DND-41 (cell line): ENCODE measurements at regions not wholly inside any gene's neighbourhood (a gene's known extent, or its start where the extent isn't known, plus 50 kb on each side); places are given as distances from the start of the nearest gene placed in this dataset.

ENCODE experiments used
- EZH2 ChIP-seq: IDR thresholded peaks from 3 replicates; pipeline ENCODE4 v1.6.1; 2012; ENCODE audit warnings: borderline replicate concordance, low read depth, mild to moderate bottlenecking, moderate library complexity, low read length, inconsistent platforms; ENCODE audit not compliant: severe bottlenecking
- TF ChIP-seq, protein P1 (sequence below): IDR thresholded peaks from 2 replicates; pipeline ENCODE4 v1.5.1; 2012; ENCODE audit warnings: borderline replicate concordance, low read length, moderate library complexity, mild to moderate bottlenecking; ENCODE audit not compliant: poor library complexity, severe bottlenecking; ENCODE audit errors: extremely low read depth

DNA sequence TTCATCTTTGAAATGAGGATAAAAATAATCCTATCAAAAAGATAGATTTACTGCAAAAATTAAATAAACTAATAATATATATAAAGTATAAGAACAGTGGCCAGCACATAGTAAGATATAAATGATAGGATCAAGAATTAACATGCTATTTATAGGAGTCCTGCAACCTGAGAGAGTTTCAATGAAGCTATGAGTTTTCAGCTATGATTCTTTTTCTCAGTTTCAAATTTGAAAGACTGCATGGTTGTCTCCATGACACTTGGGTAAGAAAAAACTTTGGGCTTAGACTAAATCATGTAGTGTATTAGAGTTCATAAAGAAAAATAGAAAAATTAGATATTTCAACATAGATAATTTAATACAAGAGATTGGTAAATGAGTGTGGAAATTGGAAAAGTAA lies 817.8 kb upstream of the KIF2B start:
- TF ChIP-seq, protein P1, sequence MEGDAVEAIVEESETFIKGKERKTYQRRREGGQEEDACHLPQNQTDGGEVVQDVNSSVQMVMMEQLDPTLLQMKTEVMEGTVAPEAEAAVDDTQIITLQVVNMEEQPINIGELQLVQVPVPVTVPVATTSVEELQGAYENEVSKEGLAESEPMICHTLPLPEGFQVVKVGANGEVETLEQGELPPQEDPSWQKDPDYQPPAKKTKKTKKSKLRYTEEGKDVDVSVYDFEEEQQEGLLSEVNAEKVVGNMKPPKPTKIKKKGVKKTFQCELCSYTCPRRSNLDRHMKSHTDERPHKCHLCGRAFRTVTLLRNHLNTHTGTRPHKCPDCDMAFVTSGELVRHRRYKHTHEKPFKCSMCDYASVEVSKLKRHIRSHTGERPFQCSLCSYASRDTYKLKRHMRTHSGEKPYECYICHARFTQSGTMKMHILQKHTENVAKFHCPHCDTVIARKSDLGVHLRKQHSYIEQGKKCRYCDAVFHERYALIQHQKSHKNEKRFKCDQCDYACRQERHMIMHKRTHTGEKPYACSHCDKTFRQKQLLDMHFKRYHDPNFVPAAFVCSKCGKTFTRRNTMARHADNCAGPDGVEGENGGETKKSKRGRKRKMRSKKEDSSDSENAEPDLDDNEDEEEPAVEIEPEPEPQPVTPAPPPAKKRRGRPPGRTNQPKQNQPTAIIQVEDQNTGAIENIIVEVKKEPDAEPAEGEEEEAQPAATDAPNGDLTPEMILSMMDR = no peak
- TF ChIP-seq EZH2 = no peak
